SU-DHL-6 (cell line): ENCODE measurements at regions not wholly inside any gene's neighbourhood (a gene's known extent, or its start where the extent isn't known, plus 50 kb on each side); places are given as distances from the start of the nearest gene placed in this dataset.

Experiments
- H2AFZ ChIP-seq: fragments of 200-600 bp; sonication (generic); 2 replicates; pipeline ENCODE4 v1.6.1; 2014; ENCODE audit warnings: low read depth, mild to moderate bottlenecking, moderate library complexity, mixed read lengths, antibody characterized with exemption, low read length; ENCODE audit not compliant: severe bottlenecking
- H3F3A ChIP-seq: fragments of 200-600 bp; shearing (Covaris generic); 2 replicates; pipeline ENCODE4 v1.6.0; 2016; ENCODE audit warnings: antibody characterized with exemption, mild to moderate bottlenecking; ENCODE audit not compliant: insufficient read depth
- H3K27ac ChIP-seq: fragments of 200-600 bp; sonication (generic); 2 replicates; pipeline ENCODE4 v1.5.1; 2016; ENCODE audit warnings: low read depth, mild to moderate bottlenecking, low read length, moderate library complexity, mixed read lengths
- H3K27me3 ChIP-seq: fragments of 200-600 bp; sonication (generic), shearing (Covaris generic); 2 replicates; pipeline ENCODE4 v1.6.0; 2014; ENCODE audit warnings: mild to moderate bottlenecking, low read length
- H3K36me3 ChIP-seq: fragments of 200-600 bp; sonication (generic); 2 replicates; pipeline ENCODE4 v1.6.1; 2014; ENCODE audit warnings: mild to moderate bottlenecking, low read length, mixed read lengths
- H3K4me2 ChIP-seq: fragments of 300-600, 200-600 bp; shearing (Covaris generic), sonication (generic); 2 replicates; pipeline ENCODE4 v1.6.0; 2014; ENCODE audit warnings: low read length, low read depth, mild to moderate bottlenecking; ENCODE audit not compliant: poor library complexity, severe bottlenecking
- H3K4me3 ChIP-seq: fragments of 200-600 bp; sonication (generic); 2 replicates; pipeline ENCODE4 v1.5.1; 2014; ENCODE audit warnings: antibody characterized with exemption, low read length, mild to moderate bottlenecking, mixed read lengths; ENCODE audit not compliant: insufficient read depth, poor library complexity, severe bottlenecking
- H3K79me2 ChIP-seq: fragments of 200-600 bp; sonication (generic); 2 replicates; pipeline ENCODE4 v1.6.1; 2014; ENCODE audit warnings: mild to moderate bottlenecking, low read length, moderate library complexity; ENCODE audit not compliant: insufficient read depth
- H3K9ac ChIP-seq: fragments of 200-600 bp; sonication (generic); 2 replicates; pipeline ENCODE4 v1.7.0; 2014; ENCODE audit warnings: mild to moderate bottlenecking, low read length
- H3K9me2 ChIP-seq: fragments of 200-600 bp; sonication (generic); replicated peaks from 2 replicates; pipeline ENCODE4 v1.6.1; 2014; ENCODE audit warnings: low read length; ENCODE audit not compliant: insufficient read depth
- H3K9me3 ChIP-seq: fragments of 200-600 bp; sonication (generic); 2 replicates; pipeline ENCODE4 v1.6.1; 2014; ENCODE audit warnings: low read length, mixed read lengths; ENCODE audit not compliant: insufficient read depth
- H4K20me1 ChIP-seq: fragments of 200-600 bp; sonication (generic); 2 replicates; pipeline ENCODE4 v1.6.1; 2014; ENCODE audit warnings: low read depth, mild to moderate bottlenecking, antibody characterized with exemption, low read length, moderate library complexity, mixed read lengths
- CTCF ChIP-seq: fragments of 200-600 bp; sonication (generic); IDR thresholded peaks from one replicate; pipeline ENCODE4 v1.5.1; 2017; ENCODE audit warnings: antibody characterized with exemption, mild to moderate bottlenecking, low read length, moderate library complexity; ENCODE audit not compliant: insufficient read depth, poor library complexity, severe bottlenecking
- EZH2phosphoT487 ChIP-seq: fragments of 200-600 bp; sonication (generic), shearing (Covaris generic); conservative IDR thresholded peaks from 2 replicates; pipeline ENCODE4 v1.6.1; 2018; ENCODE audit warnings: mild to moderate bottlenecking, antibody characterized with exemption, low read length, moderate library complexity, mixed read lengths

GRCh38 chr2:194301946-194302345 is 1355.1 kb upstream of the SLC39A10 start:
- Histone ChIP-seq H3K4me2 (no peak overlapping the region), H3K9me3 (no peaks in the 10 kb centered on the region), H2AFZ (no peak overlapping the region), H4K20me1 (no peaks in the 10 kb centered on the region), H3K79me2 (no peaks in the 10 kb centered on the region), H3K36me3 (no peaks in the 10 kb centered on the region), H3K27me3 (no peaks in the 10 kb centered on the region), H3K4me3 (no peak overlapping the region), H3K9me2 (no peaks in the 10 kb centered on the region), H3K9ac (no peak overlapping the region), H3F3A (no peaks in the 10 kb centered on the region), H3K27ac (no peak overlapping the region)
- TF ChIP-seq CTCF (no peak), EZH2phosphoT487 (no peak)

GRCh38 chr2:194294156-194294555 is 1362.9 kb upstream of the SLC39A10 start:
- no peak overlapping the region for H3K27ac ChIP-seq
- H3K9me2 ChIP-seq: no peaks in the 10 kb centered on the region
- no peak overlapping the region for H3K4me3 ChIP-seq
- TF ChIP-seq CTCF (no peak), EZH2phosphoT487 (no peak)
- no peaks in the 10 kb centered on the region for H3K27me3 ChIP-seq
- H2AFZ ChIP-seq: no peak overlapping the region
- no peaks in the 10 kb centered on the region for H3K9me3 ChIP-seq
- no peaks in the 10 kb centered on the region for H3K36me3 ChIP-seq
- H3K9ac ChIP-seq: no peak overlapping the region
- no peak overlapping the region for H3K4me2 ChIP-seq
- no peaks in the 10 kb centered on the region for H3F3A ChIP-seq
- H4K20me1 ChIP-seq: no peaks in the 10 kb centered on the region
- no peaks in the 10 kb centered on the region for H3K79me2 ChIP-seq

GRCh38 chr2:194291104-194291503 is 1365.9 kb upstream of the SLC39A10 start:
- TF ChIP-seq CTCF: no peak
- TF ChIP-seq EZH2phosphoT487: no peak
- Histone ChIP-seq H3K27ac (no peak overlapping the region), H3K4me2 (no peak overlapping the region), H2AFZ (no peak overlapping the region), H3K9me2 (no peaks in the 10 kb centered on the region), H3K9ac (no peak overlapping the region), H3K36me3 (no peaks in the 10 kb centered on the region), H3K79me2 (no peaks in the 10 kb centered on the region), H4K20me1 (no peaks in the 10 kb centered on the region), H3K4me3 (no peak overlapping the region), H3K9me3 (no peaks in the 10 kb centered on the region), H3F3A (no peaks in the 10 kb centered on the region), H3K27me3 (no peaks in the 10 kb centered on the region)
